ENCODE measurements at regions not wholly inside any gene's neighbourhood (a gene's known extent, or its start where the extent isn't known, plus 50 kb on each side); places are given as distances from the start of the nearest gene placed in this dataset.
"Not testable (repeated sequence)": the region's sequence is repeated elsewhere in the genome, so short reads cannot be mapped to it uniquely, and the experiment has no call there.

DNA sequence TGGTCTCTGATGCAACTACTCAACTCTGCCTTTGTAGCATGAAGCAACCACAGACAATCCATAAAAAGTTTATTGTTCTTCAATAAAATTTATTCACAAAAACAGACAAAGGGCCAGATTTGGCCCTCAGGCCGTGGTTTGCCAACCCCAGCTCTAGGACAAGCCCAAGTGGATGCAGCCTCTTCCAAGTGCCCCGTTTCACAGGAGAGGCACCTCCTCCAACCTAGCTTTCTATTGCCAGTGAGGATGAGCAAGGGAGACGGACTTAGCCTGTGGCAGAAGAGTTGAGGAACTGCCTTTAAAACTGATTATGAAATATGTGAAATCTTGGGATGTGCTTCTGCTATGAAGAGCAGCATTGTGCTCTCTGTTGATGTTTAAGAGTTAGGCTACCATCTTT lies 105.4 kb downstream of the PSMG1 start:
- TF ChIP-seq CTCF (IDR thresholded peaks at IDR 0.05; ENCODE audit: control insufficient read depth, extremely low read depth, insufficient read depth), result no peak
- no peak overlapping the region for H3K4me3 ChIP-seq (ENCODE audit: low read depth, low read length)
- no peak for DNase-seq (ENCODE audit: low read depth)

GRCh38 chr21:39074508-39074907 lies 108.7 kb downstream of the PSMG1 start:
- no peak for TF ChIP-seq CTCF (IDR thresholded peaks at IDR 0.05; ENCODE audit: control insufficient read depth, extremely low read depth, insufficient read depth)

DNA sequence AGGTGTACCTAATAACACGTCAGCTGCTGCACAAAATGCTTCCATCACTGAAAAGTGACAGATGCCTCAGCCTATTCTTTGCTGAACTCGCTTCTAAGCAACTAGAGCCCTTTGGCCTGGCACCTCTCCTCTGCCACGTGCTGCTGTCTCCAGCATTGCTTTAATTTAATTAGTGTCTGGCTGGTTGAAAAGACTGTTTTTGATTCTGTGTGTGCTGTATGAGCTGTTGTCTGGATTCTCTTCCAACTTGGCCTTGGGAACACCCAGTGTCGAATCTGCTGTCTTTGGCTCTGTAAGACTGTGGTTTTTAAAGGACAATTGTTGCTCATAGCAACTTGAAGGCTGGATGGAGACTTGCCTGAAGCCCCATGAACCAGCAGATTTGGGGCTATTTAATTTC lies 109.5 kb downstream of the PSMG1 start:
- no peak overlapping the region for H3K4me3 ChIP-seq (ENCODE audit: low read depth, low read length)
- DNase-seq (ENCODE audit: low read depth), result no peak
- no peak for TF ChIP-seq CTCF (IDR thresholded peaks at IDR 0.05; ENCODE audit: control insufficient read depth, extremely low read depth, insufficient read depth)

More at GRCh38 chr21:39074508-39074907, 108.7 kb downstream of the PSMG1 start:
- no peak for DNase-seq (ENCODE audit: low read depth)
- H3K4me3 ChIP-seq (ENCODE audit: low read depth, low read length), result no peak overlapping the region

DNA sequence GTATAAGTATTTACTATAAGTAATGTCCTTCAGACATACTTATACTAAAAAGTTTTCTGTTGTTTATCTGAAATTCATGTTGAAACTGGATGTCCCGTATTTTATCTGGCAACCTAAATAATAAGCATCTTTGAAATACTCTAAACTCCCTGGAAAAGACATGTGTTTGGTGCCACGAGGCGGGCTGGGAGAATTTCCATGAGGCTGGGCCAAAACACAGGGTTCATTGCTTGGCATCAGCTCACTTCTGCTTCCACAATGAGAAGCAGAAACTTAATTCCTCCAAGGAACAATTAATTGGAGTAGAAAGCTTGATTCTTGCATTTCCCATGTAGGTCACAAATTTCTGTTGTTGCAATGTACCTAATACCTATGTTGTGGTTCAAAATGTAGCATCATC lies 110.2 kb downstream of the PSMG1 start:
- no peak for DNase-seq (ENCODE audit: low read depth)
- no peak overlapping the region for H3K4me3 ChIP-seq (ENCODE audit: low read depth, low read length)
- no peak for TF ChIP-seq CTCF (IDR thresholded peaks at IDR 0.05; ENCODE audit: control insufficient read depth, extremely low read depth, insufficient read depth)

- H3K4me3 ChIP-seq (ENCODE audit: low read depth, low read length), result no peak overlapping the region
- DNase-seq (ENCODE audit: low read depth), result no peak
- TF ChIP-seq CTCF (IDR thresholded peaks at IDR 0.05; ENCODE audit: control insufficient read depth, extremely low read depth, insufficient read depth), result no peak
Observed at GRCh38 chr21:39072468-39072867, 110.8 kb downstream of the PSMG1 start.

DNA sequence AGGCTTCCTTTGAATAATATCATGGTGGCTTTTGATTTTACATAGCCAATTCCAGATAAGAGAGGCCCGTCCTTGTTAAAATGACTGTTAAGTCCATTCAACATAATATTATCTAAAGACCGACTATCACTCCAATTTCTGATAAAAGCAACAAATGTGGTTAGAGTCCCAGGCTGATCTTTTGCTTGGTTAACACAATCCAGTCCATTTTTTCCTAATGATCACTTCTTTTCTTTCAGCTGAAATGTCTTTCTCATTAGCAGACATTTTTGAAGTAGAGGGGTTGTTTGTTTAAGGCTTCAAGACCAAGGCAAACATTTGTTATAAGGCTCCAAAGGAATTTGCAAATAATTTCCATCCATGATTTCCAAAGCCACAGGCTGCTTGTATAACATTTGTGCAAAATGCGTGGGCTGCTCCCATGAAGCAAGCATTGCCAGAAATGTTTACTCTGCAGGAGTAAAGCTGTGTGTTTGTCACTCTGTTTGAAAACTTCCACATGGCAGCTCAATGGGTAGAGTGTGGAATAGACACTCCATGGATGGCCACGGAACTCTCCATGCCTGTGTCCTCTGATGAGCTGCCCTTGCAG lies 111.5 kb downstream of the PSMG1 start:
- no peak for DNase-seq (ENCODE audit: low read depth)
- TF ChIP-seq CTCF (IDR thresholded peaks at IDR 0.05; ENCODE audit: control insufficient read depth, extremely low read depth, insufficient read depth), result no peak
- H3K4me3 ChIP-seq (ENCODE audit: low read depth, low read length), result no peak overlapping the region

DNA sequence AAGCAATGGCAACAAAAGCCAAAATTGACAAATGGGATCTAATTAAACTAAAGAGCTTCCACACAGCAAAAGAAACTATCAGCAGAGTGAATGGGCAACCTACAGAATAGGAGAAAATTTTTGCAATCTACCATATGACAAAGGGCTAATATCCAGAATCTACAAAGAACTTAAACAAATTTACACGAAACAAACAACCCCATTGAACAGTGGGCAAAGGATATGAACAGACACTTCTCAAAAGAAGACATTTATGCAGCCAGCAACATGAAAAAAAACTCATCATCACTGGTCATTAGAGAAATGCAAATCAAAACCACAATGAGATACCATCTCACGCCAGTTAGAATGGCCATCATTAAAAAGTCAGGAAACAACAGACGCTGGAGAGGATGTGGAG lies 113.4 kb downstream of the PSMG1 start:
- DNase-seq (ENCODE audit: low read depth); H3K4me3 ChIP-seq (ENCODE audit: low read depth, low read length): not testable (repeated sequence)
